ENCODE measurements at regions not wholly inside any gene's neighbourhood (a gene's known extent, or its start where the extent isn't known, plus 50 kb on each side); places are given as distances from the start of the nearest gene placed in this dataset.

DNA sequence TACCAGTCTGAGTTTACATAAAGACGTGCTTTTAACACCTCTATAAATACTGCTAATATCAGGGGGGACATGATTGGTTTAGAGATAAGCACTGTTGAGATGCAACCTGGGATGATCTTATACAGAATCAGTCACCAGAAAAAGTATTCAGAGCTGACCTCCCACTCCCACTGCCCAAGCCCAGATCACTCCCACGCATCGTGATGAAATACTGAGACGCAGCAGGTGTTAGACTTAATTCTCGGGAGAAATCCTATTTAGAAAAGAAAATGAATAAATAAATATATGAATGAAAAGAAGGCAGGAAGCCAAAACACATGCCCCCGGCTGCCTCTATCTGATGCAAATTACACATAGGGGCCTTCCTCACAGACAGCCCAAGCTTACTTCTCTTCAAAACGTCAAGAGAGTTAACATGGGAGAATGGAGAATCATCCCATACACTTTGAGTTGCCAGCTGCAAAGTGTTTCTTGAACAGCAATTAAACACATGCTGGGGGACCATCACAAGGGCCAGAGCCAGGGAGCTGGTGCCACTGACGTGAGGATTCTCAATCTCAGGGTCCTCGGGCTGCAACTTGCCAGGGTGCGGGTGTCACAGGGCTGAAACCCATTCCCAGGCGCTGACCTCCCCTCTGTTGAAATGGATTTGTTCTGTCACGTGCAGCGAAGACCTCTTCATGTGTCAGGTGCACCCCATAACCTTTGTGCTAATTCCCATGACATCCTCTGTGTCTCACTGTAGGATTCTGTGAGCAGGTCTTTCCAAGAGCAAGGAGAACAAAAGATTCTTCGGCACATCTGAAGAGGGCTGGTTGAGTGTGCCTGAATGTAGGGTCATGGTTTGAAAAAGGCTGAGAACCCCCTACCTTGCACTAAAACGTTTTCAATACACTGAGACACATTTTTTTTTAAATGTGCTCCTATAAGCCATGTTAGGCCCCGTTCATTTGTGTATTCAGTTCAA is 764.2 kb upstream of the ARRDC4 start:
- intact Hi-C loops (cut with DNase I), result no loop called here
- no peaks in the 10 kb centered on the region for H3K4me1 ChIP-seq (ENCODE audit: insufficient read depth)
- no peak for DNase-seq
- no peak overlapping the region for H3K27ac ChIP-seq
- no peaks in the 10 kb centered on the region for H3K9me3 ChIP-seq
- no peaks in the 10 kb centered on the region for H3K36me3 ChIP-seq
- no peaks in the 10 kb centered on the region for H3K27me3 ChIP-seq
- no peak overlapping the region for H3K4me3 ChIP-seq
- 47 to 56% (median 48%) methylated on average over 16 of the region's 16 CpGs for WGBS, 3 donors
- TF ChIP-seq, protein P1, sequence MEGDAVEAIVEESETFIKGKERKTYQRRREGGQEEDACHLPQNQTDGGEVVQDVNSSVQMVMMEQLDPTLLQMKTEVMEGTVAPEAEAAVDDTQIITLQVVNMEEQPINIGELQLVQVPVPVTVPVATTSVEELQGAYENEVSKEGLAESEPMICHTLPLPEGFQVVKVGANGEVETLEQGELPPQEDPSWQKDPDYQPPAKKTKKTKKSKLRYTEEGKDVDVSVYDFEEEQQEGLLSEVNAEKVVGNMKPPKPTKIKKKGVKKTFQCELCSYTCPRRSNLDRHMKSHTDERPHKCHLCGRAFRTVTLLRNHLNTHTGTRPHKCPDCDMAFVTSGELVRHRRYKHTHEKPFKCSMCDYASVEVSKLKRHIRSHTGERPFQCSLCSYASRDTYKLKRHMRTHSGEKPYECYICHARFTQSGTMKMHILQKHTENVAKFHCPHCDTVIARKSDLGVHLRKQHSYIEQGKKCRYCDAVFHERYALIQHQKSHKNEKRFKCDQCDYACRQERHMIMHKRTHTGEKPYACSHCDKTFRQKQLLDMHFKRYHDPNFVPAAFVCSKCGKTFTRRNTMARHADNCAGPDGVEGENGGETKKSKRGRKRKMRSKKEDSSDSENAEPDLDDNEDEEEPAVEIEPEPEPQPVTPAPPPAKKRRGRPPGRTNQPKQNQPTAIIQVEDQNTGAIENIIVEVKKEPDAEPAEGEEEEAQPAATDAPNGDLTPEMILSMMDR (IDR thresholded peaks at IDR 0.05), result no peak
- TF ChIP-seq EP300 (IDR thresholded peaks at IDR 0.05) (no peak), POLR2A (IDR thresholded peaks at IDR 0.05) (no peak)

DNA sequence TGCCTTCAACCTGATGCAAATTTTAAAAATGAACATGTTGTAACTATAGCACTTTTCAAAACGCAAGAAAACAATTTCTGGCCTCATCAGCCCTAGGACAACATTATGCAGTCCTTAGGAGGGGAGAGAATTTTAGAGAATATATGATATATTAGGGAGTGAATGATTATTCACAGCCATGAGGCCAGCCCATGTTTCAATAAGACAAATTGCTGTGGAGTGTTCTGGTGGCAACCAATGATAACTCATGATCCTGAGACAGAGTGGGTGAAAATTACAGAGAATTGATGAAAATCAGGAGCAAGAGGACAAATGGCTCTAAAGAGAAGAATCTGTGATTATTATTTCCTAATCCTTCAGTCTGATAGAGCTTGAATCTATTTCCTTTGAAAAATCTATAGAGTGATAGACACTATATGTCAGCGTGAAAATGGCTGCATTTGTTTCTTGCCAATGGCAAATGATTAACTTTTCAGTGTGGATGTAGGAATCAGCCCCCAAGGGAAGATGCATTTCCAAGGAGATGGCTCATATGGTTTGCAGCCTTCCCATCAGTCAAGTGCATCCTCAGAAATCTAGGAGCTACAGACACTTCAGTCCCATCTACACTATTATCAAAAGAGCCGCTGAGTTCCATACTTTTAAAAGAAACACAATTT is 761.0 kb upstream of the ARRDC4 start:
- TF ChIP-seq POLR2A (IDR thresholded peaks at IDR 0.05) (no peak), EP300 (IDR thresholded peaks at IDR 0.05) (no peak)
- TF ChIP-seq, protein P1 (IDR thresholded peaks at IDR 0.05), result no peak
- Histone ChIP-seq H3K4me3 (no peak overlapping the region), H3K27ac (no peak overlapping the region), H3K9me3 (no peaks in the 10 kb centered on the region), H3K36me3 (no peaks in the 10 kb centered on the region), H3K4me1 (ENCODE audit: insufficient read depth) (no peaks in the 10 kb centered on the region), H3K27me3 (no peaks in the 10 kb centered on the region)
- 89 to 93% (median 92%) methylated on average over 3 of the region's 3 CpGs for WGBS, 3 donors
- no peak for DNase-seq
- intact Hi-C loops (cut with DNase I), result no loop called here

DNA sequence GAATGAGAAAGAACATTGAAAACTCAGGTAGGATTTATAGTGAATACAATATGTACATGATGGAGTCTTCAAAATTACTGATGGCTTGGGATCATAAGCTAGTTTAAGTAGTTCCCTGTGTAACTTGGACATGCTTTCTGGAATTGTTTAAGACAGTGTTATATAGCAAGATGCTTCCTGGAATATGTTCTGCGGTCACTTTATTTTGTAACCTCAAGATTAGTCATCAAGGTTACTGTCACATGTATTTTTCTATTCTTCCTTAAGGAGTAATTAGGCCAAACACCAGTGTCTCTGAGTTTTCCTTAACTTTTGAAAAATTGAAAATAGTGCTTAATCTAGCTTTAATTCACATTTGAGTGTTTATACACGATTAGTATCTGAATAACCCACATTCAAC is 760.3 kb upstream of the ARRDC4 start:
- H3K4me1 ChIP-seq (ENCODE audit: insufficient read depth), result no peaks in the 10 kb centered on the region
- no peaks in the 10 kb centered on the region for H3K9me3 ChIP-seq
- no peak for DNase-seq
- intact Hi-C loops (cut with DNase I), result no loop called here
- no peaks in the 10 kb centered on the region for H3K36me3 ChIP-seq
- H3K27ac ChIP-seq, result no peak overlapping the region
- no peaks in the 10 kb centered on the region for H3K27me3 ChIP-seq
- TF ChIP-seq, protein P1 (IDR thresholded peaks at IDR 0.05), result no peak
- TF ChIP-seq EP300 (IDR thresholded peaks at IDR 0.05) (no peak), POLR2A (IDR thresholded peaks at IDR 0.05) (no peak)
- WGBS, 3 donors, result 77 to 92% (median 86%) methylated on average over 2 of the region's 2 CpGs
- H3K4me3 ChIP-seq, result no peak overlapping the region

DNA sequence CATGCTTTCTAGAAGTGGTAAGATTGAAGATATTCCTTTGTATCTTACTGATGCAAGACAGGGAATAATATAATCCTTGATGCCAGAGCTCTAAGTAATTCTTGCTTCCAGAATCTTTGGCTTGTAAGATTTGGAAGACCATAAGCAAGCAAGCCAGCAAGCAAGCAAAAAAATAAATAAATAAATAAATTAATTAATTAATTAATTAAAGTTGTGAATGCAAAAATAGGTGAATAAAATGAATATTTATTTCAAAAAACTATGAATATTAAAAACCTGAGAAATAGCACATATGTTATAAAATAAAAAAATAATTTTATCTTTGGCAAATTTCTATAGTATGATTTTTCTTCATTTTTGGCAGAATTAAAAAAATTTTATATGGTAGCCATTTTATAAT is 750.2 kb upstream of the ARRDC4 start:
- Histone ChIP-seq H3K27me3 (no peaks in the 10 kb centered on the region), H3K4me1 (ENCODE audit: insufficient read depth) (no peaks in the 10 kb centered on the region), H3K27ac (no peak overlapping the region), H3K9me3 (no peaks in the 10 kb centered on the region), H3K4me3 (no peak overlapping the region), H3K36me3 (no peaks in the 10 kb centered on the region)
- intact Hi-C loops (cut with DNase I), result no loop called here
- no peak for DNase-seq
- TF ChIP-seq EP300 (IDR thresholded peaks at IDR 0.05) (no peak), POLR2A (IDR thresholded peaks at IDR 0.05) (no peak)
- TF ChIP-seq, protein P1 (IDR thresholded peaks at IDR 0.05), result no peak

Measured in ovary (tissue), 7 donors.